ENCODE measurements at regions not wholly inside any gene's neighbourhood (a gene's known extent, or its start where the extent isn't known, plus 50 kb on each side); places are given as distances from the start of the nearest gene placed in this dataset.

DNA sequence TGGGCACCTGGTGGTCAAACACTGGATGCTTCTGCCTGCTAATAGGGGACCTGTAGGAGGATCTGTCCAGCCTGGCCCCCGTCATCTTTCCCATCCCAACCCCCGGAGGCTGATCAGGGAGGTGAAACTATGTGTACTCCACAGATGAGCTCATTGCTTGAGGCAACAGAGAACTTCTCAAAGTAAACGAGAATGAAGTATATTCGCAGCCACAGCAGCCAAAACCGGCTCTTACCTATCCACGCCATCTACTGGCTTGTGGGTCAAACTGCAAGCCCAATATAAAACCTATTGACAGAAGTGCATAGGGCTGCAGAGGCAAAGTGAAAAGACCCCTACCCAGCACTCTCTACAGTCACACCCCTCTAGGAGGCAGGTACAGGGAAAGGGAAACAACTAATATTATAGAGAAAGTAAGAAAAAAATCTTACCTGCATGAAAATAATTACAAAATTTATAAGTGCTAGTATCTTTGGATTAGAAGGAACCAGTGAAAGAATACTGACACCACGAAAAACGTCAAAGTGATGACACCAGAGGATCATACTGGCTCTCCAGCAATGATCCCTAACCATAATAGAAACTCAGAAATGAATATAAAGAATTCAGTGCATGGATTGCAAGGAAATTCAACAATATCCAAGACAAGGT is 973.5 kb downstream of the ANKRD7 start:
- Histone ChIP-seq H3K27me3 (ENCODE audit: insufficient read depth, low read depth, low read length) (no peaks in the 10 kb centered on the region), H3K9ac (ENCODE audit: low read length) (no peak overlapping the region), H2AFZ (ENCODE audit: low read depth, low read length) (no peak overlapping the region), H3K79me2 (replicated peaks; ENCODE audit: insufficient read depth, low read length) (no peaks in the 10 kb centered on the region), H3K4me3 (ENCODE audit: low read length) (no peak overlapping the region), H3K9me2 (ENCODE audit: insufficient read depth, low read length) (no peaks in the 10 kb centered on the region), H3F3A (ENCODE audit: insufficient read depth, low read length, poor library complexity, severe bottlenecking) (no peaks in the 10 kb centered on the region), H3K4me2 (ENCODE audit: low read length) (no peak overlapping the region), H4K20me1 (ENCODE audit: insufficient read depth) (no peaks in the 10 kb centered on the region), H3K9me3 (ENCODE audit: low read length) (no peaks in the 10 kb centered on the region), H3K36me3 (ENCODE audit: insufficient read depth, low read length) (no peaks in the 10 kb centered on the region), H3K27ac (ENCODE audit: low read length) (no peak overlapping the region)
- TF ChIP-seq RAD21 (conservative IDR thresholded peaks at IDR 0.05) (peak; percentile 60), EP300 (conservative IDR thresholded peaks at IDR 0.05; ENCODE audit: poor library complexity, severe bottlenecking) (no peak), SMC3 (conservative IDR thresholded peaks at IDR 0.05; ENCODE audit: poor library complexity) (peak; percentile 60), POLR2AphosphoS5 (IDR thresholded peaks at IDR 0.05) (no peak)
- TF ChIP-seq, protein P1, sequence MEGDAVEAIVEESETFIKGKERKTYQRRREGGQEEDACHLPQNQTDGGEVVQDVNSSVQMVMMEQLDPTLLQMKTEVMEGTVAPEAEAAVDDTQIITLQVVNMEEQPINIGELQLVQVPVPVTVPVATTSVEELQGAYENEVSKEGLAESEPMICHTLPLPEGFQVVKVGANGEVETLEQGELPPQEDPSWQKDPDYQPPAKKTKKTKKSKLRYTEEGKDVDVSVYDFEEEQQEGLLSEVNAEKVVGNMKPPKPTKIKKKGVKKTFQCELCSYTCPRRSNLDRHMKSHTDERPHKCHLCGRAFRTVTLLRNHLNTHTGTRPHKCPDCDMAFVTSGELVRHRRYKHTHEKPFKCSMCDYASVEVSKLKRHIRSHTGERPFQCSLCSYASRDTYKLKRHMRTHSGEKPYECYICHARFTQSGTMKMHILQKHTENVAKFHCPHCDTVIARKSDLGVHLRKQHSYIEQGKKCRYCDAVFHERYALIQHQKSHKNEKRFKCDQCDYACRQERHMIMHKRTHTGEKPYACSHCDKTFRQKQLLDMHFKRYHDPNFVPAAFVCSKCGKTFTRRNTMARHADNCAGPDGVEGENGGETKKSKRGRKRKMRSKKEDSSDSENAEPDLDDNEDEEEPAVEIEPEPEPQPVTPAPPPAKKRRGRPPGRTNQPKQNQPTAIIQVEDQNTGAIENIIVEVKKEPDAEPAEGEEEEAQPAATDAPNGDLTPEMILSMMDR (IDR thresholded peaks at IDR 0.05; ENCODE audit: poor library complexity, severe bottlenecking): peak; percentile 61

DNA sequence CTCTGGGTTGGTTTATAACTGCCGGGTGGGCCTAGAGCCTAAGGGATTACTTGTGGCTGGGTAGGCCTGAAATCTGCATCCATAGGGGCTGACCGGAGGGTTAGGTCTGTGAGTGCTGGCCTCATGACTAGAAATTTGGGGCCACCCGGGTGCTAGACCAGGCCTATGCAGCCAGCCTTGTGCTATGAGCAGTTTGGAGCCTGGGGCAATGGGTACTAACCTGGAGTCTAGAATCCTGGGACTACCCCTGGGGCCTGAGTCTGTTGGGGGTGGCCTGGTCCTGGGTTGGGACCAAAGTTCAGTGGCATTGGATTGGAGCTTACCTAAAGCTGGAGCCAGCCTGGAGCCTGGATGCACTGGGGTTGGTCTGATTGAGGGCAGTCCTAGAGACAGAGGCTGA is 995.2 kb downstream of the ANKRD7 start:
- Histone ChIP-seq H3K9me2 (ENCODE audit: insufficient read depth, low read length) (no peaks in the 10 kb centered on the region), H3K4me3 (ENCODE audit: low read length) (no peak overlapping the region), H3K9me3 (ENCODE audit: low read length) (no peaks in the 10 kb centered on the region), H3F3A (ENCODE audit: insufficient read depth, low read length, poor library complexity, severe bottlenecking) (no peaks in the 10 kb centered on the region), H3K79me2 (replicated peaks; ENCODE audit: insufficient read depth, low read length) (no peaks in the 10 kb centered on the region), H3K9ac (ENCODE audit: low read length) (no peak overlapping the region), H3K4me2 (ENCODE audit: low read length) (no peak overlapping the region), H3K27ac (ENCODE audit: low read length) (no peak overlapping the region), H3K27me3 (ENCODE audit: insufficient read depth, low read depth, low read length) (no peaks in the 10 kb centered on the region), H2AFZ (ENCODE audit: low read depth, low read length) (no peak overlapping the region), H3K36me3 (ENCODE audit: insufficient read depth, low read length) (no peaks in the 10 kb centered on the region), H4K20me1 (ENCODE audit: insufficient read depth) (no peaks in the 10 kb centered on the region)
- TF ChIP-seq MXI1 (conservative IDR thresholded peaks at IDR 0.05; ENCODE audit: poor library complexity, severe bottlenecking) (no peak), EP300 (conservative IDR thresholded peaks at IDR 0.05; ENCODE audit: poor library complexity, severe bottlenecking) (no peak), TAF1 (IDR thresholded peaks at IDR 0.05; ENCODE audit: low read depth) (no peak), POLR2AphosphoS5 (IDR thresholded peaks at IDR 0.05) (no peak), SMC3 (conservative IDR thresholded peaks at IDR 0.05; ENCODE audit: poor library complexity) (no peak), EZH2 (IDR thresholded peaks at IDR 0.05; ENCODE audit: borderline replicate concordance, insufficient read depth, low read length, poor library complexity, severe bottlenecking) (no peak), RAD21 (conservative IDR thresholded peaks at IDR 0.05) (no peak)
- TF ChIP-seq, protein P2, sequence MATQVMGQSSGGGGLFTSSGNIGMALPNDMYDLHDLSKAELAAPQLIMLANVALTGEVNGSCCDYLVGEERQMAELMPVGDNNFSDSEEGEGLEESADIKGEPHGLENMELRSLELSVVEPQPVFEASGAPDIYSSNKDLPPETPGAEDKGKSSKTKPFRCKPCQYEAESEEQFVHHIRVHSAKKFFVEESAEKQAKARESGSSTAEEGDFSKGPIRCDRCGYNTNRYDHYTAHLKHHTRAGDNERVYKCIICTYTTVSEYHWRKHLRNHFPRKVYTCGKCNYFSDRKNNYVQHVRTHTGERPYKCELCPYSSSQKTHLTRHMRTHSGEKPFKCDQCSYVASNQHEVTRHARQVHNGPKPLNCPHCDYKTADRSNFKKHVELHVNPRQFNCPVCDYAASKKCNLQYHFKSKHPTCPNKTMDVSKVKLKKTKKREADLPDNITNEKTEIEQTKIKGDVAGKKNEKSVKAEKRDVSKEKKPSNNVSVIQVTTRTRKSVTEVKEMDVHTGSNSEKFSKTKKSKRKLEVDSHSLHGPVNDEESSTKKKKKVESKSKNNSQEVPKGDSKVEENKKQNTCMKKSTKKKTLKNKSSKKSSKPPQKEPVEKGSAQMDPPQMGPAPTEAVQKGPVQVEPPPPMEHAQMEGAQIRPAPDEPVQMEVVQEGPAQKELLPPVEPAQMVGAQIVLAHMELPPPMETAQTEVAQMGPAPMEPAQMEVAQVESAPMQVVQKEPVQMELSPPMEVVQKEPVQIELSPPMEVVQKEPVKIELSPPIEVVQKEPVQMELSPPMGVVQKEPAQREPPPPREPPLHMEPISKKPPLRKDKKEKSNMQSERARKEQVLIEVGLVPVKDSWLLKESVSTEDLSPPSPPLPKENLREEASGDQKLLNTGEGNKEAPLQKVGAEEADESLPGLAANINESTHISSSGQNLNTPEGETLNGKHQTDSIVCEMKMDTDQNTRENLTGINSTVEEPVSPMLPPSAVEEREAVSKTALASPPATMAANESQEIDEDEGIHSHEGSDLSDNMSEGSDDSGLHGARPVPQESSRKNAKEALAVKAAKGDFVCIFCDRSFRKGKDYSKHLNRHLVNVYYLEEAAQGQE (IDR thresholded peaks at IDR 0.05; ENCODE audit: borderline replicate concordance): no peak
- TF ChIP-seq, protein P1 (IDR thresholded peaks at IDR 0.05; ENCODE audit: poor library complexity, severe bottlenecking): no peak

Measured in neural cell (in vitro differentiated cells).